GM21717 (cell line): ENCODE measurements at regions not wholly inside any gene's neighbourhood (a gene's known extent, or its start where the extent isn't known, plus 50 kb on each side); places are given as distances from the start of the nearest gene placed in this dataset.

Source experiments
- ATAC-seq: cut with Tn5 transposase; IDR thresholded peaks from one replicate; pipeline ENCODE4 v1.9.1; 2021; ENCODE audit warnings: mild to moderate bottlenecking, moderate library complexity; ENCODE audit not compliant: unreplicated experiment

- no peak for ATAC-seq
Observed at GRCh38 chr1:170219163-170219562, 73.4 kb downstream of the NTMT2 start.

- ATAC-seq = no peak
Observed at GRCh38 chr1:170221031-170221430, 75.3 kb downstream of the NTMT2 start.

GRCh38 chr1:170221495-170221894 is 75.7 kb downstream of the NTMT2 start:
- ATAC-seq = no peak

- ATAC-seq = no peak
Observed at GRCh38 chr1:170224469-170224868, 78.7 kb downstream of the NTMT2 start.

- ATAC-seq = no peak
Observed at GRCh38 chr1:170225781-170226530, 80.2 kb downstream of the NTMT2 start.

- no peak for ATAC-seq
Observed at GRCh38 chr1:170226767-170227166, 81.0 kb downstream of the NTMT2 start.

GRCh38 chr1:170230323-170230722 is 84.6 kb downstream of the NTMT2 start:
- no peak for ATAC-seq

GRCh38 chr1:170231662-170232061 is 85.9 kb downstream of the NTMT2 start:
- no peak for ATAC-seq

GRCh38 chr1:170238704-170239391 is 93.1 kb downstream of the NTMT2 start:
- no peak for ATAC-seq

- no peak for ATAC-seq
Observed at GRCh38 chr1:170239445-170239844, 93.7 kb downstream of the NTMT2 start.

GRCh38 chr1:170240409-170240808 is 94.7 kb downstream of the NTMT2 start:
- ATAC-seq = peak; percentile 97

- no peak for ATAC-seq
Observed at GRCh38 chr1:170241266-170241851, 95.6 kb downstream of the NTMT2 start.

GRCh38 chr1:170247751-170248521 is 102.2 kb downstream of the NTMT2 start:
- ATAC-seq = peak; percentile 68

- no peak for ATAC-seq
Observed at GRCh38 chr1:170250531-170251276, 104.9 kb downstream of the NTMT2 start.

GRCh38 chr1:170252851-170253579 is 107.3 kb downstream of the NTMT2 start:
- ATAC-seq = no peak

- ATAC-seq = no peak
Observed at GRCh38 chr1:170254371-170254770, 108.6 kb downstream of the NTMT2 start.

- no peak for ATAC-seq
Observed at GRCh38 chr1:170261669-170262068, 115.9 kb downstream of the NTMT2 start.

GRCh38 chr1:170262276-170262939 is 116.6 kb downstream of the NTMT2 start:
- ATAC-seq = no peak

- ATAC-seq = no peak
Observed at GRCh38 chr1:170265234-170265633, 119.5 kb downstream of the NTMT2 start.
